ENCODE measurements at regions not wholly inside any gene's neighbourhood (a gene's known extent, or its start where the extent isn't known, plus 50 kb on each side); places are given as distances from the start of the nearest gene placed in this dataset.

DNA sequence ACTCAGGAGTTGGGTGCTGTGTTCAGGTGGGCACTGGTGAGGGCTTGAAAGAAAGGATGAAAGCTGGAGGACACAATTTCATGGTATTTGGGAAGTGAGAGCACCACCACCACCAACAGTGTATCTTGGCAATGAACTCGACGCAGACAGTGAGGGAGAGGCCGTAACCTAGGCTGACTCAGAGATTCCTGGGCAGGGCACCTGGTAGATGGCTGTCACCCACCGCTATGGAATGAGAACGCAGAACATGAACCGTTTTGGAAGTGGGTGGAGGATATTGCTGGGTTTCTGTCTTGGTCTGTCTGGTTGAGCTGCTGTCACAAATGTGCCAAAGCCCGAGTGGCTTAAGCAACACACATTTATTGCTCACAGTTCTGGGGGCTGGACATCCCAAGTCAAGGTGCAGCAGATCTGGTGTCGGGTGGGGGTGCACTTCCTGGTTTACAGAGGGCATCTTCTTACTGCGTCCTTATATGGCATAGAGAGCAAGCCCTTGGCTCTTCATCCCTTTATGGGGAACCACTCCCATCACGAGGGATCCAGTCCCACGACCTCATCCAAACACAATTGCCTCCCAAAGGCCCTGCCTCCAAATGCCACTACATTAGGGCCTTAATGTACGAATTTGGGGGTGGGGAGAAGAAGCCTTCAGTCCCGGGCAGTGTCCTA lies 246.3 kb downstream of the SIPA1L2 start:
- DNase-seq, result no peak
- TF ChIP-seq, protein P1, sequence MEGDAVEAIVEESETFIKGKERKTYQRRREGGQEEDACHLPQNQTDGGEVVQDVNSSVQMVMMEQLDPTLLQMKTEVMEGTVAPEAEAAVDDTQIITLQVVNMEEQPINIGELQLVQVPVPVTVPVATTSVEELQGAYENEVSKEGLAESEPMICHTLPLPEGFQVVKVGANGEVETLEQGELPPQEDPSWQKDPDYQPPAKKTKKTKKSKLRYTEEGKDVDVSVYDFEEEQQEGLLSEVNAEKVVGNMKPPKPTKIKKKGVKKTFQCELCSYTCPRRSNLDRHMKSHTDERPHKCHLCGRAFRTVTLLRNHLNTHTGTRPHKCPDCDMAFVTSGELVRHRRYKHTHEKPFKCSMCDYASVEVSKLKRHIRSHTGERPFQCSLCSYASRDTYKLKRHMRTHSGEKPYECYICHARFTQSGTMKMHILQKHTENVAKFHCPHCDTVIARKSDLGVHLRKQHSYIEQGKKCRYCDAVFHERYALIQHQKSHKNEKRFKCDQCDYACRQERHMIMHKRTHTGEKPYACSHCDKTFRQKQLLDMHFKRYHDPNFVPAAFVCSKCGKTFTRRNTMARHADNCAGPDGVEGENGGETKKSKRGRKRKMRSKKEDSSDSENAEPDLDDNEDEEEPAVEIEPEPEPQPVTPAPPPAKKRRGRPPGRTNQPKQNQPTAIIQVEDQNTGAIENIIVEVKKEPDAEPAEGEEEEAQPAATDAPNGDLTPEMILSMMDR (IDR thresholded peaks at IDR 0.05; ENCODE audit: low read depth, low read length), result no peak
- Histone ChIP-seq H3K9me3 (no peaks in the 10 kb centered on the region), H3K4me3 (ENCODE audit: low read depth, low read length) (no peak overlapping the region), H3K36me3 (no peaks in the 10 kb centered on the region), H3K4me1 (no peaks in the 10 kb centered on the region), H3K27me3 (no peaks in the 10 kb centered on the region)

DNA sequence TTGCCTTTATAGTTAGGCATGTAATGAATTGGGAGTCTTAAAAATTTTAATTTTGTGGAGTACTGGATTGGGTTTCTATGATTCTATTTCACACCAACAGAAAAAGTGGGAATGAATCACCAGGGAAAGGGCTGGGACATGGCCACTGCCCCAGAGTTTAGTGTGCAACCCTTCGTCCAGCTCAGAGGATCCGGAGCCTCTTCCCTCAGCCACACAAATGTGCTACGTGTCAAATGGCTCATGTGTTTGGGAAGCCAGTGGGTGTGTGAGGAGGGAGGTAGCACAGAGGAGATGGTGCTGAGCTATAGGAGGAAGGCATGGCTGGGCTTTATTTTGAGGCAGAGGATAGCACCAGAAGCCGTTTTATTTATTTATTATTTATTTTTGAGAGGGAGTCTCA lies 247.3 kb downstream of the SIPA1L2 start:
- no peak for DNase-seq
- TF ChIP-seq, protein P1 (IDR thresholded peaks at IDR 0.05; ENCODE audit: low read depth, low read length), result no peak
- no peaks in the 10 kb centered on the region for H3K36me3 ChIP-seq
- H3K4me3 ChIP-seq (ENCODE audit: low read depth, low read length), result no peak overlapping the region
- H3K27me3 ChIP-seq, result no peaks in the 10 kb centered on the region
- H3K9me3 ChIP-seq, result no peaks in the 10 kb centered on the region
- H3K4me1 ChIP-seq, result no peaks in the 10 kb centered on the region

DNA sequence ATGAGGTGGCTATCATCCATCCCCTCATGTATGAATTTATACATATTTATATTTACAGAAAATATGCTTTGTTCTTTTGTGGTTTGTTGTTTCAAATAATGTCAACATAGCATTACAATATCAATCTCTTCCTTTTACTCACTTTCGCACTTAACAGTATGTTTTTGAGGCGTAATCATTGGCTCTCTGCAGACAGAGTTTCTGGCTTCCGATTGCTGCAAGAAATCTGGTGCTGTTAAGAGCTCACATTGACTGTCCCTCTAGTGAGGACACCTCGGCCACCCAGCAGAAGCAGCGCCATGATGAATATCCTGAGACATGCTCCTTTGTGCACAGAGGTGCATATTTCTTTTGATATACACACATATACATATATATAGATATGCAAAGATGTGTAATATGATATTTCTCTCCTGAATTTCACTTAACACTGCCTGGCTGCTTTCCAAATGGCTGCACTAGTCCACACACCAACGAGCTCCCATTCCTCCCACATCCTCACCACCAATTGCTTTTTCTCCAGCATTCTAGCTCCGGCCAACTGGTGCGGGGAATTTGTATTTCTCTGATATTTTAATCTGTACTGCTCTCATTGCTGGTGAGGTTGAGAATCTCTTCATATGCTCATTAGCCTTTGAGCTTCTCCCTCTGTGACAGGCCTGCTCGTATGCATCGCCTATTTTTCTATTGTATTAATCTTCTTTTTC lies 248.4 kb downstream of the SIPA1L2 start:
- Histone ChIP-seq H3K36me3 (no peaks in the 10 kb centered on the region), H3K4me1 (no peaks in the 10 kb centered on the region), H3K9me3 (no peaks in the 10 kb centered on the region), H3K27me3 (no peaks in the 10 kb centered on the region), H3K4me3 (ENCODE audit: low read depth, low read length) (no peak overlapping the region)
- TF ChIP-seq, protein P1 (IDR thresholded peaks at IDR 0.05; ENCODE audit: low read depth, low read length), result no peak
- DNase-seq, result no peak

DNA sequence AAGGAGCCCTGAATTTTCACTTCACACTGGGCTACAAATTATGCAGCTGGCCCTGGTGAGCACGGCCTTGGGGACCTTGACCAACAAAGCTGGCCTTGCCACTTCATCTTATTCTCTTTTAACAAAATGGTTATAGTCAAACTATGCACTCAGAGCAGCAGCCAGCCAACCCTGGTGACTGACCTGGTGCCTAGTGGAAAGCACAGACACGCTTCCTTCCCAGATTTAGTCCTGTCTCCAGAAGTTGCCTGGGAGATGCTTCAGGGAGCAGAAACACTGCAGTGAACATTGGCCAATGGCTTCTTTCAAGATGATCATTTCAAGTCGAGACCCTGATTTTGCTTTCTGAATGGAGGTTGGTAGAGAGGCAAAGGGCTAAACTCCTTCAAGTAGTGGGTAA lies 249.3 kb downstream of the SIPA1L2 start:
- Histone ChIP-seq H3K9me3 (no peaks in the 10 kb centered on the region), H3K36me3 (no peaks in the 10 kb centered on the region), H3K4me1 (no peaks in the 10 kb centered on the region), H3K27me3 (no peaks in the 10 kb centered on the region), H3K4me3 (ENCODE audit: low read depth, low read length) (no peak overlapping the region)
- TF ChIP-seq, protein P1 (IDR thresholded peaks at IDR 0.05; ENCODE audit: low read depth, low read length), result no peak
- DNase-seq, result no peak

DNA sequence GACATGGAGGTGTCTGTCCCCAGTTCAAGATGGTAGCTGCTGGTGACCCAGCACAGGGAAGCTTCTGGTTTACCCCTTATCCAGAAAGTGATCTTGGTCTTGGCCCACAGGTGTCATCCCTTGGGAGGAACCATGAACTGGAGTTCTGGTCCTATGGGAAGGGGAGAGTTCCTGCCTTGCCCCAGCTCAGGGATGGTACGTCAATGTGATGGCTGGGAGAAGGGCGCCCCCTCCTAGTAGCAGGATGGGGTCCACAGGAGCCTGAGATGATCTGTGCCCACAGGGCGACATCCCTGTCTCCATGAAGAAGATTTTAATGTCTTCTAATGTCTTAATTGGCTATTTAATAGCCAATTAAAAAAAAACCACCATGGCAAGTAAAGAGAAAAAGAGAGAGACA lies 249.8 kb downstream of the SIPA1L2 start:
- Histone ChIP-seq H3K4me3 (ENCODE audit: low read depth, low read length) (no peak overlapping the region), H3K9me3 (no peaks in the 10 kb centered on the region), H3K4me1 (no peaks in the 10 kb centered on the region), H3K36me3 (no peaks in the 10 kb centered on the region), H3K27me3 (no peaks in the 10 kb centered on the region)
- TF ChIP-seq, protein P1 (IDR thresholded peaks at IDR 0.05; ENCODE audit: low read depth, low read length), result no peak
- no peak for DNase-seq

DNA sequence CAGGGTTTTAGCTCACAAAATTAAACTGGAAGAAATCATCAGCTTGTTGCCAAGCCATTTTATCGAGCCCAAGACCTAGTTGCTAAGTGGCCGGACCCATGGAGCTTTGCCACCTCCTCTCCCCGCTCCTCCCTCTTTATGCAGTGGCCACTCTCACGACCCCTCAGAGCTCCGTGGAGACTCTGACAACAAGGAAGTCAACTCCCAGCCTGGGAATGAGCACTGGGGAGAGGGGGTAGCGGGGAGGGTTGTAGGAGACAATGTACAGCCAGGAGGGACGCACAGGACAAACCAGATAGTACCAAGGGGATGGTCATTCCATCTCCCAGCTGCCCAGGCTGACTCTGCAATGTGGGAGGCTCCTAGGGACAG lies 250.9 kb downstream of the SIPA1L2 start:
- Histone ChIP-seq H3K36me3 (no peaks in the 10 kb centered on the region), H3K4me1 (no peaks in the 10 kb centered on the region), H3K4me3 (ENCODE audit: low read depth, low read length) (no peak overlapping the region), H3K27me3 (no peaks in the 10 kb centered on the region), H3K9me3 (no peaks in the 10 kb centered on the region)
- TF ChIP-seq, protein P1 (IDR thresholded peaks at IDR 0.05; ENCODE audit: low read depth, low read length), result no peak
- DNase-seq, result no peak
